IMR-90 (cell line): ENCODE measurements at regions not wholly inside any gene's neighbourhood (a gene's known extent, or its start where the extent isn't known, plus 50 kb on each side); places are given as distances from the start of the nearest gene placed in this dataset.

ENCODE experiments used
- ATAC-seq: fragments of 200-7000 bp; cut with Tn5 transposase; 2 replicates; pipeline ENCODE4 v1.9.1; 2020; ENCODE audit warnings: low read depth, mild to moderate bottlenecking, moderate library complexity
- BruUV-seq: library from RNA; stranded (reverse); fragments of 400-500 nt; replicated peaks from 2 replicates; lab custom pipeline; 2021; lab: Mats Ljungman, UMichigan
- CTCF ChIA-PET: fragments of 300-600 bp; formaldehyde crosslinking; extraction: SDS; loops from one replicate; lab custom pipeline; 2021; ENCODE audit warnings: antibody characterized with exemption; lab: Yijun Ruan, JAX
- POLR2A ChIA-PET: fragments of 300-600 bp; sonication (Branson Sonifier 250); formaldehyde crosslinking; loops from one replicate; lab custom pipeline; 2022; ENCODE audit warnings: antibody characterized with exemption; ENCODE audit not compliant: unreplicated experiment; lab: Charles Lee
- DNase-seq: peaks from one replicate; pipeline ENCODE4 v3.0.0; 2013
- H2AFZ ChIP-seq: replicated peaks from 2 replicates; pipeline ENCODE3; 2013; ENCODE audit warnings: low read length, mild to moderate bottlenecking; ENCODE audit not compliant: poor library complexity
- H2AK5ac ChIP-seq: 2 replicates; pipeline ENCODE4 v1.6.1; 2013; ENCODE audit warnings: low read depth, low read length, inconsistent platforms
- H2AK9ac ChIP-seq: replicated peaks from 2 replicates; pipeline ENCODE3; 2013; ENCODE audit warnings: mild to moderate bottlenecking, low read depth, low read length, moderate library complexity; ENCODE audit not compliant: poor library complexity
- H2BK120ac ChIP-seq: 2 replicates; pipeline ENCODE4 v1.6.1; 2013; ENCODE audit warnings: low read depth, low read length, inconsistent platforms
- H2BK15ac ChIP-seq: 3 replicates; pipeline ENCODE4 v1.6.1; 2013; ENCODE audit warnings: low read depth, low read length, inconsistent platforms
- H2BK20ac ChIP-seq: 2 replicates; pipeline ENCODE4 v1.6.1; 2013; ENCODE audit warnings: low read depth, mild to moderate bottlenecking, inconsistent platforms, low read length, moderate library complexity
- H2BK5ac ChIP-seq: 2 replicates; pipeline ENCODE4 v1.6.1; 2013; ENCODE audit warnings: mild to moderate bottlenecking, low read depth, low read length, inconsistent platforms; ENCODE audit not compliant: poor library complexity, severe bottlenecking
- H3K14ac ChIP-seq: replicated peaks from 2 replicates; pipeline ENCODE4 v1.6.1; 2013; ENCODE audit warnings: low read depth, low read length, inconsistent platforms
- H3K18ac ChIP-seq: 2 replicates; pipeline ENCODE4 v1.6.1; 2013; ENCODE audit warnings: low read depth, low read length, control low read depth
- H3K23ac ChIP-seq: 2 replicates; pipeline ENCODE4 v1.6.1; 2013; ENCODE audit warnings: low read depth, low read length, inconsistent platforms
- H3K27ac ChIP-seq: 2 replicates; pipeline ENCODE4 v1.5.1; 2013; ENCODE audit warnings: mild to moderate bottlenecking, control low read depth, low read length; ENCODE audit not compliant: insufficient read depth
- H3K27me3 ChIP-seq: 2 replicates; pipeline ENCODE4 v1.6.1; 2013; ENCODE audit warnings: low read length; ENCODE audit not compliant: control insufficient read depth, insufficient read depth
- H3K36me3 ChIP-seq: 2 replicates; pipeline ENCODE4 v1.6.1; 2013; ENCODE audit warnings: low read length, mixed read lengths; ENCODE audit not compliant: control insufficient read depth, insufficient read depth
- H3K4ac ChIP-seq: 2 replicates; pipeline ENCODE4 v1.6.1; 2013; ENCODE audit warnings: low read depth, low read length, inconsistent platforms
- H3K4me1 ChIP-seq: 2 replicates; pipeline ENCODE4 v1.6.1; 2013; ENCODE audit warnings: low read length, mixed read lengths; ENCODE audit not compliant: control insufficient read depth, insufficient read depth
- H3K4me2 ChIP-seq: 2 replicates; pipeline ENCODE4 v1.6.1; 2013; ENCODE audit warnings: low read depth, mild to moderate bottlenecking, control low read depth, low read length, moderate library complexity
- H3K4me3 ChIP-seq: 2 replicates; pipeline ENCODE4 v1.5.1; 2013; ENCODE audit warnings: low read depth, mild to moderate bottlenecking, control low read depth, low read length, moderate library complexity; ENCODE audit not compliant: insufficient read depth
- H3K56ac ChIP-seq: 2 replicates; pipeline ENCODE4 v1.6.1; 2013; ENCODE audit warnings: low read length, inconsistent platforms; ENCODE audit not compliant: insufficient read depth; ENCODE audit errors: extremely low read depth
- H3K79me1 ChIP-seq, 2 experiments: 2 replicates each; pipeline ENCODE4 v1.6.1; 2013; ENCODE audit warnings: low read length in 2 of 2, inconsistent platforms in 1 of 2, low read depth in 1 of 2
- H3K9ac ChIP-seq: 2 replicates; pipeline ENCODE4 v1.6.1; 2013; ENCODE audit warnings: low read depth, low read length, control low read depth
- H3K9me1 ChIP-seq: 2 replicates; pipeline ENCODE4 v1.6.1; 2013; ENCODE audit warnings: low read length, inconsistent platforms; ENCODE audit not compliant: insufficient read depth
- H3K9me3 ChIP-seq: 2 replicates; pipeline ENCODE4 v1.6.1; 2013; ENCODE audit warnings: low read length; ENCODE audit not compliant: control insufficient read depth, insufficient read depth
- H4K20me1 ChIP-seq: 2 replicates; pipeline ENCODE4 v1.6.1; 2013; ENCODE audit warnings: low read length, inconsistent platforms; ENCODE audit not compliant: insufficient read depth
- H4K5ac ChIP-seq: 2 replicates; pipeline ENCODE4 v1.6.1; 2013; ENCODE audit warnings: mild to moderate bottlenecking, low read depth, low read length, control low read depth
- H4K8ac ChIP-seq, 2 experiments: 2 replicates each; pipeline ENCODE4 v1.6.1; 2013; ENCODE audit warnings: low read depth in 2 of 2, low read length in 2 of 2, control low read depth in 1 of 2, inconsistent platforms in 1 of 2
- H4K91ac ChIP-seq: 2 replicates; pipeline ENCODE4 v1.6.1; 2013; ENCODE audit warnings: low read depth, low read length, inconsistent platforms; ENCODE audit not compliant: insufficient read depth
- BHLHE40 ChIP-seq: fragments of 150-350 bp; IDR thresholded peaks from 2 replicates; pipeline ENCODE4 v1.6.1; 2016; ENCODE audit warnings: mild to moderate bottlenecking, low read depth, low read length
- CEBPB ChIP-seq: IDR thresholded peaks from 2 replicates; pipeline ENCODE4 v1.6.1; 2012; ENCODE audit warnings: low read depth, low read length, improper control_type of control experiment
- CHD1 ChIP-seq: IDR thresholded peaks from 2 replicates; pipeline ENCODE4 v1.6.1; 2012; ENCODE audit warnings: low read depth, low read length, improper control_type of control experiment
- FOS ChIP-seq: fragments of 150-350 bp; IDR thresholded peaks from 2 replicates; pipeline ENCODE4 v1.6.1; 2016; ENCODE audit warnings: low read depth, low read length
- MAFK ChIP-seq: IDR thresholded peaks from 2 replicates; pipeline ENCODE4 v1.6.1; 2012; ENCODE audit warnings: low read depth, low read length, improper control_type of control experiment
- MAZ ChIP-seq: IDR thresholded peaks from 2 replicates; pipeline ENCODE4 v1.6.1; 2012; ENCODE audit warnings: low read depth, mild to moderate bottlenecking, low read length, improper control_type of control experiment, moderate library complexity, borderline replicate concordance
- MXI1 ChIP-seq: IDR thresholded peaks from 2 replicates; pipeline ENCODE4 v1.6.1; 2012; ENCODE audit warnings: low read depth, mild to moderate bottlenecking, low read length, moderate library complexity, borderline replicate concordance
- NFE2L2 ChIP-seq: fragments of 150-350 bp; IDR thresholded peaks from 2 replicates; pipeline ENCODE4 v1.6.1; 2016; ENCODE audit warnings: low read depth, mild to moderate bottlenecking, low read length
- POLR2A ChIP-seq: IDR thresholded peaks from 2 replicates; pipeline ENCODE4 v1.6.1; 2012; ENCODE audit warnings: mild to moderate bottlenecking, low read depth, low read length
- RAD21 ChIP-seq: IDR thresholded peaks from 2 replicates; pipeline ENCODE4 v1.6.1; 2012; ENCODE audit warnings: low read length, improper control_type of control experiment
- RCOR1 ChIP-seq: IDR thresholded peaks from 2 replicates; pipeline ENCODE4 v1.6.1; 2012; ENCODE audit warnings: mild to moderate bottlenecking, low read length, improper control_type of control experiment; ENCODE audit not compliant: insufficient replicate concordance
- RFX5 ChIP-seq: IDR thresholded peaks from 2 replicates; pipeline ENCODE4 v1.8.0; 2012; ENCODE audit warnings: low read depth, mild to moderate bottlenecking, low read length, moderate library complexity
- SMC3 ChIP-seq: fragments of 150-350 bp; IDR thresholded peaks from 2 replicates; pipeline ENCODE4 v1.6.1; 2016; ENCODE audit warnings: low read depth, mild to moderate bottlenecking, antibody characterized with exemption, low read length, moderate library complexity
- USF2 ChIP-seq: fragments of 150-350 bp; IDR thresholded peaks from 2 replicates; pipeline ENCODE4 v1.6.1; 2017; ENCODE audit warnings: mild to moderate bottlenecking, antibody characterized with exemption, low read length, low read depth
- WGBS, 2 experiments: methylation state at CpG; one replicate each; pipeline versions ENCODE4 v1.1.5 to v1.1.7; 2013; ENCODE audit warnings: missing lambda C conversion rate in 2 of 2; ENCODE audit not compliant: insufficient read length in 1 of 2; ENCODE audit errors: extremely low coverage in 2 of 2; 5-methylcytosine and 5-hydroxymethylcytosine counted together
- dilution Hi-C: fragments of 300-500 bp; cut with HindIII; formaldehyde crosslinking; loops from one replicate; pipeline ENCODE4 v1.14.3; 2018; ENCODE audit warnings: low sequenced_read_pairs; ENCODE audit not compliant: unreplicated experiment
- in situ Hi-C: fragments of 300-500 bp; cut with MboI; formaldehyde crosslinking; loops from 3 replicates; pipeline ENCODE4 v1.14.3; 2019; ENCODE audit warnings: low sequenced_read_pairs, inconsistent platforms, mixed read lengths
- intact Hi-C: fragments of 100-400 bp; cut with micrococcal nuclease; formaldehyde crosslinking; loops from 2 replicates; pipeline ENCODE4 v1.10.0; 2022
- TF ChIP-seq, protein P1 (sequence below): fragments of 150-350 bp; IDR thresholded peaks from 2 replicates; pipeline ENCODE4 v1.6.1; 2016; ENCODE audit warnings: low read depth, mild to moderate bottlenecking, low read length, moderate library complexity, borderline replicate concordance
- TF ChIP-seq, protein P2 (sequence below): conservative IDR thresholded peaks from 2 replicates; pipeline ENCODE4 v1.5.1; 2012; ENCODE audit warnings: mild to moderate bottlenecking, low read depth, low read length, improper control_type of control experiment

GRCh38 chr14:50051706-50052105, 64.7 kb downstream of the VCPKMT start:
- Histone ChIP-seq H3K18ac (no peak overlapping the region), H2BK5ac (no peak overlapping the region), H3K27ac (no peak overlapping the region), H3K56ac (no peak overlapping the region), H3K9me1 (peaks cover 4% of the 10 kb centered on the region; the same call in 1 of the 2 replicates), H3K4me3 (no peak overlapping the region), H3K36me3 (no peaks in the 10 kb centered on the region), H3K79me1 (no peaks in the 10 kb centered on the region), H2BK120ac (no peak overlapping the region), H4K20me1 (no peaks in the 10 kb centered on the region), H3K23ac (no peak overlapping the region), H4K91ac (no peak overlapping the region), H2AK5ac (no peak overlapping the region), H3K9ac (no peak overlapping the region), H3K4me1 (0 out of 2 replicates have a peak, but pooled peaks cover 3% of the 10 kb centered on the region), H2AFZ (no peak overlapping the region), H4K5ac (no peak overlapping the region), H3K4me2 (no peak overlapping the region), H3K9me3 (no peaks in the 10 kb centered on the region), H2BK20ac (no peak overlapping the region), H4K8ac (no peak overlapping the region), H3K27me3 (no peaks in the 10 kb centered on the region), H2BK15ac (no peak overlapping the region), H3K14ac (no peak overlapping the region), H2AK9ac (no peak overlapping the region), H3K4ac (no peak overlapping the region)
- WGBS, 2 experiments, result no CpG with 5 or more reads among the region's 5 CpGs
- BruUV-seq, result no TSS peak
- in situ Hi-C loops (no loop called here), intact Hi-C loops (no loop called here), dilution Hi-C loops (no loop called here)
- ChIA-PET CTCF (no interaction called here), POLR2A (no interaction called here)
- no peak for ATAC-seq
- DNase-seq, result no peak
- TF ChIP-seq CHD1, result no peak
- no peak for TF ChIP-seq MAZ
- TF ChIP-seq MXI1, result no peak
- no peak for TF ChIP-seq POLR2A
- TF ChIP-seq FOS, result no peak
- TF ChIP-seq SMC3, result no peak
- TF ChIP-seq NFE2L2, result no peak
- TF ChIP-seq RFX5, result no peak
- no peak for TF ChIP-seq BHLHE40
- TF ChIP-seq RAD21, result no peak
- no peak for TF ChIP-seq CEBPB
- no peak for TF ChIP-seq RCOR1
- no peak for TF ChIP-seq USF2
- TF ChIP-seq MAFK, result no peak
- TF ChIP-seq, protein P1, sequence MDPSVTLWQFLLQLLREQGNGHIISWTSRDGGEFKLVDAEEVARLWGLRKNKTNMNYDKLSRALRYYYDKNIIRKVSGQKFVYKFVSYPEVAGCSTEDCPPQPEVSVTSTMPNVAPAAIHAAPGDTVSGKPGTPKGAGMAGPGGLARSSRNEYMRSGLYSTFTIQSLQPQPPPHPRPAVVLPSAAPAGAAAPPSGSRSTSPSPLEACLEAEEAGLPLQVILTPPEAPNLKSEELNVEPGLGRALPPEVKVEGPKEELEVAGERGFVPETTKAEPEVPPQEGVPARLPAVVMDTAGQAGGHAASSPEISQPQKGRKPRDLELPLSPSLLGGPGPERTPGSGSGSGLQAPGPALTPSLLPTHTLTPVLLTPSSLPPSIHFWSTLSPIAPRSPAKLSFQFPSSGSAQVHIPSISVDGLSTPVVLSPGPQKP, result no peak
- TF ChIP-seq, protein P2, sequence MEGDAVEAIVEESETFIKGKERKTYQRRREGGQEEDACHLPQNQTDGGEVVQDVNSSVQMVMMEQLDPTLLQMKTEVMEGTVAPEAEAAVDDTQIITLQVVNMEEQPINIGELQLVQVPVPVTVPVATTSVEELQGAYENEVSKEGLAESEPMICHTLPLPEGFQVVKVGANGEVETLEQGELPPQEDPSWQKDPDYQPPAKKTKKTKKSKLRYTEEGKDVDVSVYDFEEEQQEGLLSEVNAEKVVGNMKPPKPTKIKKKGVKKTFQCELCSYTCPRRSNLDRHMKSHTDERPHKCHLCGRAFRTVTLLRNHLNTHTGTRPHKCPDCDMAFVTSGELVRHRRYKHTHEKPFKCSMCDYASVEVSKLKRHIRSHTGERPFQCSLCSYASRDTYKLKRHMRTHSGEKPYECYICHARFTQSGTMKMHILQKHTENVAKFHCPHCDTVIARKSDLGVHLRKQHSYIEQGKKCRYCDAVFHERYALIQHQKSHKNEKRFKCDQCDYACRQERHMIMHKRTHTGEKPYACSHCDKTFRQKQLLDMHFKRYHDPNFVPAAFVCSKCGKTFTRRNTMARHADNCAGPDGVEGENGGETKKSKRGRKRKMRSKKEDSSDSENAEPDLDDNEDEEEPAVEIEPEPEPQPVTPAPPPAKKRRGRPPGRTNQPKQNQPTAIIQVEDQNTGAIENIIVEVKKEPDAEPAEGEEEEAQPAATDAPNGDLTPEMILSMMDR, result no peak
